Keratinocyte (primary cell): ENCODE measurements at regions not wholly inside any gene's neighbourhood (a gene's known extent, or its start where the extent isn't known, plus 50 kb on each side); places are given as distances from the start of the nearest gene placed in this dataset.

Experiments
- CTCF ChIP-seq, 3 experiments: IDR thresholded peaks in 1 of 3; conservative IDR thresholded peaks in 1 of 3; optimal IDR thresholded peaks in 1 of 3; 2 replicates in 2 of 3; 3 replicates in 1 of 3; pipeline versions ENCODE3 to v1.5.1; 2011; ENCODE audit warnings: low read length in 3 of 3, mild to moderate bottlenecking in 3 of 3, moderate library complexity in 2 of 3, control low read depth in 1 of 3, inconsistent platforms in 1 of 3; ENCODE audit not compliant: insufficient read depth in 2 of 3; ENCODE audit errors: extremely low read depth in 1 of 3
- EZH2 ChIP-seq: IDR thresholded peaks from one replicate; pipeline ENCODE4 v1.6.1; 2012; ENCODE audit warnings: inconsistent platforms, mild to moderate bottlenecking, low read length, moderate library complexity

- no peak for TF ChIP-seq CTCF (optimal IDR thresholded peaks at IDR 0.05 in 1 of 3, IDR thresholded peaks at IDR 0.05 in 1 of 3, conservative IDR thresholded peaks at IDR 0.05 in 1 of 3; ENCODE audit: extremely low read depth in 1 of 3, insufficient read depth in 2 of 3, low read length in 3 of 3)
- TF ChIP-seq EZH2, result no peak
These were observed 56.3 kb upstream of the ARL4D start for GRCh38 chr17:43342589-43342890.
